DND-41 (cell line): ENCODE measurements at regions not wholly inside any gene's neighbourhood (a gene's known extent, or its start where the extent isn't known, plus 50 kb on each side); places are given as distances from the start of the nearest gene placed in this dataset.

Experiments used
- EZH2 ChIP-seq: IDR thresholded peaks from 3 replicates; pipeline ENCODE4 v1.6.1; 2012; ENCODE audit warnings: borderline replicate concordance, low read depth, mild to moderate bottlenecking, moderate library complexity, low read length, inconsistent platforms; ENCODE audit not compliant: severe bottlenecking
- TF ChIP-seq, protein P1 (sequence below): IDR thresholded peaks from 2 replicates; pipeline ENCODE4 v1.5.1; 2012; ENCODE audit warnings: borderline replicate concordance, low read length, moderate library complexity, mild to moderate bottlenecking; ENCODE audit not compliant: poor library complexity, severe bottlenecking; ENCODE audit errors: extremely low read depth

DNA sequence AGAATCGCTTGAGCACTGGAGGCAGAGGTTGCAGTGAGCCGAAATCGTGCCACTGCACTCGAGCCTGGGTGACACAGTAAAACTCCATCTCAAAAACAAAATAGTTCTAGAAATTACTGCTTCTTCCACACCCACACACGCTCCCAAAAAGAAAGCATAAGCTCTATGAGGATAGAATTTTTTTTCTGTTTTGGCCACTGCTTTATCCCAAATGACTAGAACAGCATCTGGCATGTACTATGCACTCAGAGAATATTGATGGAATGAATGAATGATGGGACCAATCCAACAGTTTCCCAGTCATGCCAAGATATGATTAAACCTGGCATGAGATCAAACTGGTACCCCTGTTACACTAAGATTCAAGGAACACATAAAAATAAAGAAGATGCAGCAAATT is 455.4 kb upstream of the CHAC2 start:
- TF ChIP-seq EZH2: no peak
- TF ChIP-seq, protein P1, sequence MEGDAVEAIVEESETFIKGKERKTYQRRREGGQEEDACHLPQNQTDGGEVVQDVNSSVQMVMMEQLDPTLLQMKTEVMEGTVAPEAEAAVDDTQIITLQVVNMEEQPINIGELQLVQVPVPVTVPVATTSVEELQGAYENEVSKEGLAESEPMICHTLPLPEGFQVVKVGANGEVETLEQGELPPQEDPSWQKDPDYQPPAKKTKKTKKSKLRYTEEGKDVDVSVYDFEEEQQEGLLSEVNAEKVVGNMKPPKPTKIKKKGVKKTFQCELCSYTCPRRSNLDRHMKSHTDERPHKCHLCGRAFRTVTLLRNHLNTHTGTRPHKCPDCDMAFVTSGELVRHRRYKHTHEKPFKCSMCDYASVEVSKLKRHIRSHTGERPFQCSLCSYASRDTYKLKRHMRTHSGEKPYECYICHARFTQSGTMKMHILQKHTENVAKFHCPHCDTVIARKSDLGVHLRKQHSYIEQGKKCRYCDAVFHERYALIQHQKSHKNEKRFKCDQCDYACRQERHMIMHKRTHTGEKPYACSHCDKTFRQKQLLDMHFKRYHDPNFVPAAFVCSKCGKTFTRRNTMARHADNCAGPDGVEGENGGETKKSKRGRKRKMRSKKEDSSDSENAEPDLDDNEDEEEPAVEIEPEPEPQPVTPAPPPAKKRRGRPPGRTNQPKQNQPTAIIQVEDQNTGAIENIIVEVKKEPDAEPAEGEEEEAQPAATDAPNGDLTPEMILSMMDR: no peak
